ENCODE measurements at regions not wholly inside any gene's neighbourhood (a gene's known extent, or its start where the extent isn't known, plus 50 kb on each side); places are given as distances from the start of the nearest gene placed in this dataset.

DNA sequence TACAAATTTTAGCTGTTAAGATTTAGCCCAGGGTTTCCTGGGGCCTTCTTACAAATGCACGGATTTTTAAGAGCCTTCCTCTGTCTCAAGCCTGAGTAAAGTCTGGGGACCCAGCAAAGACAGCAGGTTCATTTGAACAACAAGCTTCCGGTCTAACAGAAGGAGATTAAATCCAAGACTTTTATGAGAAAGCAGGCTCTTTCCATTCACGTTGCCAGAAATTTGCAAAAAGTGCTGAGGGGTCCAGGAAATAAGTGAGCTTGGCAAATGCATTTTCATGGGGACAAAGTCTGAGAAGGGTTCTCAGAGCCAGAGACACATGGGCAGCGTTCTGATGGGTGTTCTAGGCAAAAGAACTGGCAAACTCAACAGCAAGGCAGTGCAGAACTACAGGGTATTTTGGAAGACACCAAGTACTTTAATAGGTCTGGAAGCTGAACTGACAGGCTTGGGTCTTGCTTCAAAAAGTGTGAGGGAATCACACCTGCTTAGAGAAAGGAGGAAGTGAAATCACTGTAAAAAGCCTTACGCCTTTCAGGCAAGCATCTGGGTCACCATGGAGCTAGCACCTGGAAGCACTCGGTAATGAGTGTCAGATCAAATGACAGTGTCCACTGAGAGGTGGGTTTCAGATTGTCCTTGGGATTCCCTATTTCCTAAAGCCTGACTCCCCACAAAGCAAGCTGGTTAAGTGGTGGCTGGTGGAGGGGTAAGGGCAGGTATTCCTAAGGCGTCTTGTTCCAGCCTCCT lies 115.8 kb upstream of the ARHGEF3 start:
- H3K27me3 ChIP-seq: no peaks in the 10 kb centered on the region
- ATAC-seq (no peak), DNase-seq (no peak)
- H3K27ac ChIP-seq: no peak overlapping the region
- TF ChIP-seq, protein P1, sequence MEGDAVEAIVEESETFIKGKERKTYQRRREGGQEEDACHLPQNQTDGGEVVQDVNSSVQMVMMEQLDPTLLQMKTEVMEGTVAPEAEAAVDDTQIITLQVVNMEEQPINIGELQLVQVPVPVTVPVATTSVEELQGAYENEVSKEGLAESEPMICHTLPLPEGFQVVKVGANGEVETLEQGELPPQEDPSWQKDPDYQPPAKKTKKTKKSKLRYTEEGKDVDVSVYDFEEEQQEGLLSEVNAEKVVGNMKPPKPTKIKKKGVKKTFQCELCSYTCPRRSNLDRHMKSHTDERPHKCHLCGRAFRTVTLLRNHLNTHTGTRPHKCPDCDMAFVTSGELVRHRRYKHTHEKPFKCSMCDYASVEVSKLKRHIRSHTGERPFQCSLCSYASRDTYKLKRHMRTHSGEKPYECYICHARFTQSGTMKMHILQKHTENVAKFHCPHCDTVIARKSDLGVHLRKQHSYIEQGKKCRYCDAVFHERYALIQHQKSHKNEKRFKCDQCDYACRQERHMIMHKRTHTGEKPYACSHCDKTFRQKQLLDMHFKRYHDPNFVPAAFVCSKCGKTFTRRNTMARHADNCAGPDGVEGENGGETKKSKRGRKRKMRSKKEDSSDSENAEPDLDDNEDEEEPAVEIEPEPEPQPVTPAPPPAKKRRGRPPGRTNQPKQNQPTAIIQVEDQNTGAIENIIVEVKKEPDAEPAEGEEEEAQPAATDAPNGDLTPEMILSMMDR (IDR thresholded peaks at IDR 0.05): no peak
- no peaks in the 10 kb centered on the region for H3K36me3 ChIP-seq
- peaks cover 25% of the 10 kb centered on the region for H3K4me1 ChIP-seq
- intact Hi-C loops (cut with DNase I): no loop called here
- no peaks in the 10 kb centered on the region for H3K9me3 ChIP-seq
- no peak overlapping the region for H3K4me3 ChIP-seq

DNA sequence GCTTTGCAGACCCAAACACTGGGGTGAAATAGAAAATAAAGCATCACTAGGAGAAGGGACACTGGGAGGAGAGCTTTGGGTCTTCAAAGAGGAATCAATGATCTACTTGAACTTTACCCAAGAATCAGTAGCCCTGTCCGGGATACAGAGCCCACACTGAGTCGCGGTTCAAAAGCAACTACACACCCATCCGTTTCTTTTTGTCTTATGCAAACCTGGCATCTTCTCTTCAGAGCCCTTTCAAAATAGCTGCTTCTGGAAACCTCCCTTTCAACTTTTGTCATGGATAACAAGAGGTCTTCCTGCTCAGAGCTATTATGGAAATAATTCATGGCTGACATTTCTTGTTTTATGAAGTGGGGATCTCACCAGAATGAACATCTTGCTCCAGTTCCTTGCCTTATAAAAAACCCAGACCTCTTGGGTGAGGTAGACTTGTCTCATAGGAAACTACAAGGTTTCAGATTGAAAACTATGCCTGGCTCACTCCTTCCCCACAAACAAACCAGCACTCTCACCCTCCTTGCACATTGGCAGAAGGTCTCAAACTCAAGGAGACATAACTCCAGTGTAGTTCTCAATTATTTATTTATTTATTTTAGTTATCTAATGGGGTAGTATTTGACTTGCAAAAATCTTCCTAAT lies 115.1 kb upstream of the ARHGEF3 start:
- H3K4me3 ChIP-seq: peak overlapping the region; percentile 45
- no peaks in the 10 kb centered on the region for H3K27me3 ChIP-seq
- H3K27ac ChIP-seq: peak overlapping the region; percentile 77
- intact Hi-C loops (cut with DNase I): no loop called here
- peaks cover 21% of the 10 kb centered on the region for H3K4me1 ChIP-seq
- no peaks in the 10 kb centered on the region for H3K36me3 ChIP-seq
- TF ChIP-seq, protein P1 (IDR thresholded peaks at IDR 0.05): no peak
- ATAC-seq (no peak), DNase-seq (no peak)
- H3K9me3 ChIP-seq: no peaks in the 10 kb centered on the region

- DNase-seq (no peak), ATAC-seq (peak; percentile 89)
- Histone ChIP-seq H3K27me3 (no peaks in the 10 kb centered on the region), H3K27ac (peak overlapping the region; percentile 77), H3K36me3 (no peaks in the 10 kb centered on the region), H3K9me3 (no peaks in the 10 kb centered on the region), H3K4me1 (peaks cover 21% of the 10 kb centered on the region), H3K4me3 (peak overlapping the region; percentile 45)
- TF ChIP-seq, protein P1 (IDR thresholded peaks at IDR 0.05): no peak
- intact Hi-C loops (cut with DNase I): no loop called here
Measured at GRCh38 chr3:56915966-56916586, 114.3 kb upstream of the ARHGEF3 start.

DNA sequence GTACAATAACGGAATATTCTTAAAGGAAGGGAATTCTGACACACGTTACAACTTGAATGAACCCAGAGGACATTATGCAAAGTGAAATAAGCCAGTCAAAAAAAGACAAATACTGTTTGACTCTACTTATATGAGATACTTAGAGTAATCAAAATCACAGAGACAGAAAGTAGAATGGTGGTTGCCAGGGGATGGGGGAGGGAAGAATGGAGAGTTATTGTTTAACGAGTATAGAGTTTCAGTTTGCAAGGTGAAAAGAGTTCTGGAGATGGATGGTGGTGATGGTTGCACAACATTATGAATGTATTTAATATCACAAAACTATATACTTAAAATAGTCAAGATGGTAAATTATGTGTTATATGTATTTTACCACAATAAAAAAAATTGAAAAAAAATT lies 112.9 kb upstream of the ARHGEF3 start:
- H3K4me3 ChIP-seq: peak overlapping the region; percentile 45
- H3K9me3 ChIP-seq: no peaks in the 10 kb centered on the region
- TF ChIP-seq, protein P1 (IDR thresholded peaks at IDR 0.05): no peak
- H3K27ac ChIP-seq: no peak overlapping the region
- H3K36me3 ChIP-seq: no peaks in the 10 kb centered on the region
- no peak for ATAC-seq
- peaks cover 21% of the 10 kb centered on the region for H3K4me1 ChIP-seq
- intact Hi-C loops (cut with DNase I): no loop called here
- no peak for DNase-seq
- H3K27me3 ChIP-seq: no peaks in the 10 kb centered on the region

DNA sequence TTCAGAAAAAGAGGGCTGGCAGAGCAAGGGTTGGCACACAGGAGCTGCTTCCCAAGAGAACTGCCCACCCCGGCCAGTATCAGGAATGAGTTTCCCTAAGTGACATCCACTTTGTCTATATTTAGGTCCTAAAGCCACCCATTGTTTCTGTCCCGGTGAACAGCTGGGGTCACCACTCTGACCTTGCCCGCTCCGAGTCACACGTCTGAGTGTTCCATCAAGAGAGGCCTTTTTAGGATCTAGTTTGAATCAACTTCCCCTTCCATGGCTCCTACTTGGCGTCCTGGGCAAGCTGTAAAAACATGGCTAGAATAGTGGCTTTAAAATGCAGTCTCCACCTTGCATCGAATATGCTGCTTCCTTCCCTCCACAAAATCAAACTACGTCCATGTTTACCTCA lies 109.6 kb upstream of the ARHGEF3 start:
- no peak for ATAC-seq
- intact Hi-C loops (cut with DNase I): no loop called here
- H3K9me3 ChIP-seq: no peaks in the 10 kb centered on the region
- DNase-seq: no peak
- H3K4me1 ChIP-seq: peaks cover under 1% of the 10 kb centered on the region
- H3K36me3 ChIP-seq: no peaks in the 10 kb centered on the region
- no peaks in the 10 kb centered on the region for H3K27me3 ChIP-seq
- H3K4me3 ChIP-seq: no peak overlapping the region
- TF ChIP-seq, protein P1 (IDR thresholded peaks at IDR 0.05): no peak
- no peak overlapping the region for H3K27ac ChIP-seq
